Mucosa of gallbladder (tissue), 1 donor: ENCODE measurements at regions not wholly inside any gene's neighbourhood (a gene's known extent, or its start where the extent isn't known, plus 50 kb on each side); places are given as distances from the start of the nearest gene placed in this dataset.

Experiments used
- DNase-seq: peaks from one replicate; pipeline ENCODE4 v3.0.0-alpha.2; 2020; ENCODE audit warnings: low spot score
- donor health status: DM: no; HTN: no; CAD: no.

DNA sequence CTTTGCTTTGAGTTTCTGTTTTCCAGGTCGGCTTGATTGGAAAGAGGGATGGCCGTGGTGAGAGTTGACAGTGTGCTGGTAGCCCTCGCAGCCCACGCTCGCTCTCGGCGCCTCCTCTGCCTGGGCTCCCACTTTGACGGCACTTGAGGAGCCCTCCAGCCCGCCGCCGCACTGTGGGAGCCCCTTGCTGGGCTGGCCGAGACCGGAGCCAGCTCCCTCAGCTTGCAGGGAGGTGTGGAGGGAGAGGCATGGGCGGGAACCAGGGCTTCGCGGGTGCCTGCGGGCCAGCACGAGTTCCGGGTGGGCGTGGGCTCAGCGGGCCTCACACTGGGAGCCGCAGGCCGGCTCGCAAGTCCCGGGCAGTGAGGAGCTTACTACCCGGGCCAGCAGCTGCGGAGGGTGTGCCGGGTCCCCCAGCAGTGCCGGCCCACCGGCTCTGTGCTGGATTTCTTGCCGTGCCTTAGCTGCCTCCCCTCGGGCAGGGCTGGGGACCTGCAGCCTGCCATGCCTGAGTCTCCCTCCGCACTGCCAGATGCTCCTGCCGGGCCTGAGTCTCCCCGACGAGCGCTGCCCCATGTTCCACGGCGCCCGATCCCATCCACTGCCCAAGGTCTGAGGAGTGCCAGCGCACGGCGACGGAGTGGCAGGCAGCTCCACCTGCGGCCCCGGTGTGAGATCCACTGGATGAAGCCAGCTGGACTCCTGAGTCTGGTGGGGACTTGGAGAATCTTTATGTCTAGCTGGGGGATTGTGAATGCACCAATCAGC is 166.4 kb upstream of the FAT1 start:
- DNase-seq: no peak

DNA sequence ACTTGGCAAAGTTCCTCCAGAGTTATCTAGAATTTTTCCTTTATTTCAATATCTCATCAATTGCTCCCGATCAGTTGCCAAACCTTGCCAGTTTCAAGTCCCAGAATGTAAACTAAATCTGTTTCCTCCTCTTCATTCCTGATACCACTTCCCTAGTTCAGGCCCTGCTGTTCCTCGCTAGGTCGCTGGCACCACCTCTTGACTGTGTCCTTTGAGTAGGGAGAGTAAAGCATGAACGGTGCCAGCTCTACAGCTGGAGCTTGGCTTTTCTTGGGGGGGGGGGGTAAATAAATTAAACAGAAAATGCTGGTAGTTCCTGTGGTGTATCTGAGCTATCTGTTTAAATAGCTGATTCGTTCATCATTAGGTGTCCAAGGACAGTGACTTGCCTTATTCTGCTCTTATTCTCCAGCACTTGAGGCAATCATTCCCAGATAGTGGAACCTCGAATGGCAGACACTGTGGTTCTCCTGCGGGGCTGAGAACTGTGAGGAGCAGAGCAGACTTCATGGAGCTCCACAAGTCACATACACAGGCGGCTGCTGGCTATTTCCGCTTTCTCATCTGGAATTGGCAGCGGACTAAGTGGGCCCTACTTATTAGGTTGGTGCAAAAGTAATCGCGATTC is 168.3 kb upstream of the FAT1 start:
- no peak for DNase-seq

DNA sequence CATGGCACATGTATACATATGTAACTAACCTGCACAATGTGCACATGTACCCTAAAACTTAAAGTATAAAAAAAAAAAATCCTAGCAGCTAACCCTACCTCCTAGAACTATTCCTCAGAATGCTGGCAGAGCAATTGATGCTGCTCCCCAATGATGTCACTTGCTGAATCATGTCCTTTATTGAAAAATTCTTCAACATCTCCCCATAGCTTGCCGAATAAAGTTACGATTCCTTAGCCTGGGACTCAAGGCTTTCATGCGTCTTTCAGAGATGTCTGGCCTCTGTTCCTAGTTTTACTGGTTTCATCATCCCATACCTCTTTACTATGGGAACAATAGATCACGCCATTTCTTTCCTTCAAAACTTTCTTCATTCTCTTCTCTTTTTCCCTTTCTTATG is 174.7 kb upstream of the FAT1 start:
- DNase-seq: no peak

DNA sequence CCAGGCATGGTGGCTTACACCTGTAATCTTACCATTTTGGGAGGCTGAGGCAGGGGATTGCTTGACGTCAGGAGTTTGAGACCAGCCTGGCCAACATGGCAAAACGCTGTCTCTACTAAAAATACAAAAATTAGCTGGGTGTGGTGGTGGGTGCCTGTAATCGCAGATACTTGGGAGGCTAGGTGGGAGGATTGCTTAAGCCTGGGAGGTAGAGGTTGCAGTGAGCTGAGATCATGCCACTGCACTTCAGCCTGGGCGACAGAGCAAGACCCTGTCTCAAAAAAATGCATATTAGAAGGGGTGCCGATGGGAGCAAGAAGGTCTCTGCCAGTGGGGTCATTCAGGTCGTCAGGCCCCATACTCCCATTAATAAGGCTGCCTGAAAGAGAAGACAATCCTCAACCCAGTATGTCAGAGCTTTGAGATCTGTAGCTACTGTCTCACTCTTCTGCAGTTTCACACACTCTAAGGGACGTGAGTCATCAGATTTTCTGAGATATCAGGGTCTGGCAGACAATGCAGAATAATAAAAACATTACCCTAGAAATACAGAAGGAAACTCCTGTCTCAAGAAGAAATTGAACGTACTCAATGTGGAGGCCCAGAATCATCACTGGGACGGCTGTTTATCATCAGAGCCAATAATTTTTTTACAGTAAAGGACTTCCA is 176.7 kb upstream of the FAT1 start:
- DNase-seq: no peak

GRCh38 chr4:186900984-186901383 is 177.3 kb upstream of the FAT1 start:
- peak; percentile 78 for DNase-seq

- no peak for DNase-seq
Observed at GRCh38 chr4:186901850-186902249, 178.2 kb upstream of the FAT1 start.

DNA sequence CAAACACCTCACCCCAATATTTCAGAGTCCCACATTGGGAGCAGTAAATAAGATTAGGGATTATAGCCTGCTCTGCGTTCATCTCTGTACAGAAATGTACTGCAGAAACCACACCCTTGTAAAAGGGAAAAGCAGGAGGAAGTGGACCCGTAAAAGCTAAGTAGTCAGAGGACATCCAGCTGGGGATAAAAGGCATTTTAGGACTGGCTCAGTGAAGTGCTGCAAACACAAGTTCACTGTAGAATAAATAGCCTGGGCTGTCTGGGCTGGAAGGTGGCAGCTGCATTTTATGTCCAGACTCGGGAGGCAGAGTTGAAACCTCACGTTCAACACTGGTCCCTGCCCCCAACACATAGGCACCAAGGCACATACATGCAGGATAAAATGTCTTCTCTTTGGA is 178.7 kb upstream of the FAT1 start:
- no peak for DNase-seq

DNA sequence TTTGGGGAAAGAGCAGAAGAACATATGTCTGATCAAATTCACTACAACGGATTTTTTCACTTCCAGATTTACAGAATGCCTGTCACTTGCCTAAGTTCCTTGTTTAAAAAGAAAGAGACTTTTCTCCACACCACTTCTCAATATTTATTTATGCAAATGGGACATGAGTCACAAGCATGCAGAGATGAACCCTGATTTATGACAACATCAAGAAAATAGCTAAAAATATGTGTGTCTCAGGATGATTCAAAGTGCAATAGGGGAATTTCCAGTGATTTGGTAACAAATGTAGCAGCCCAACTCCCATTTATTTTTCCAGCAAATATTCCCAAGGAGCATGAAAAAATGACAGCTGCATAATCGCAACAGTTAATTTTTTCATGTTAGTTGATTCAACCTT is 180.4 kb upstream of the FAT1 start:
- no peak for DNase-seq

DNA sequence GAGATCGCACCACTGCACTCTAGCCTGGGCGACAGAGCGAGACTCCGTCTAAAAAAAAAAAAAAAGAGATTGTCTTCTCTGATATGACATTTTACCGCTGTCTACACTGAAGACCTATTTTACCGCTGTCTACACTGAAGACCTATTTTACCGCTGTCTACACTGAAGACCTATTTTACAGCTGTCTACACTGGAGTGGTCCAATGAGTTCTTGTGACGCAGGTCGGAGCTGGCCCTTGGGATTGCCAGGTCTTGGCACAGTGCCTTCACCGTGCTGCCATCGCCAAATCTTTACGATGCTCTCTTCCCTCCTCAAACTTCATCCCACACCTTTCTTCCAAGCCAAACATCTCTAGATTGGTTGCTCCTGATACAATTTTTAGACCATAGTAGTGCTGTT is 183.1 kb upstream of the FAT1 start:
- DNase-seq: no peak

GRCh38 chr4:186910385-186910784 is 186.7 kb upstream of the FAT1 start:
- no peak for DNase-seq

DNA sequence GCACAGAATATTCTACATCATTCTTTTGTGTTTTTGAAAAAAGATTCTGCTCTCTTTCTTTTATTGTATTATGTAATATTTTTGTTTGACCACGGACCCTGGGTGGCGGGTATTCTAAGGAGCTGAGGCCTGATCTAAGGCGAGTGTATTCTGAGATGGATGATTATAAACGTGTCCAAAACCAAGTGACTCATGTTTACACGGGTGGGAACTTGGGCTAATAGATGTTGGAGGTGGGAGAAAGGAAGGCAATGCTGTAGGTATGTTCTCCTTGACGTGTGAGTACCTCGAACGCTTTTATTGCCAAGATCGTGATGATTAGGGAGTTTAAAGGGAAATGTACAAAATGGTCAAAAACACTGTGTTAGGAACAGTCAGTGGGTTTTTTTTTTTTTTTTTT is 188.9 kb upstream of the FAT1 start:
- no peak for DNase-seq

DNA sequence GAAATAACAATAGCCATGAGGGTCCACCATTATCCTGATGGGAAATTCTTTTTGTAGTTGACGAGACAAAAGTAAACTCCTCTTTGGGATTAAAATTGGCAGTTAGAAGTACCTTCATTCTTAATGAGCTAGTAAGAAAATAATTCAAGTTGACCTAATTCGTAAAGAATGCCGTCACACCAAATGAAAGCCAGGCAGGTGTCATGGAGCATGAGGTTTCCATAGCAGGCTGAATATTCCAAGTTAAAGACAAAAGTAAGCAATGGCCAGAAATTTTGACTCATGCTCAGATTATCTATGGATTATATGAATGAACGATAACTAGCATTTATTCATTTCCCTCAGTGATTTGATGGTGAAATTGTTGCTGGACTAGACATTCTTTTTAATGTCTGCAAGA is 192.2 kb upstream of the FAT1 start:
- no peak for DNase-seq

DNA sequence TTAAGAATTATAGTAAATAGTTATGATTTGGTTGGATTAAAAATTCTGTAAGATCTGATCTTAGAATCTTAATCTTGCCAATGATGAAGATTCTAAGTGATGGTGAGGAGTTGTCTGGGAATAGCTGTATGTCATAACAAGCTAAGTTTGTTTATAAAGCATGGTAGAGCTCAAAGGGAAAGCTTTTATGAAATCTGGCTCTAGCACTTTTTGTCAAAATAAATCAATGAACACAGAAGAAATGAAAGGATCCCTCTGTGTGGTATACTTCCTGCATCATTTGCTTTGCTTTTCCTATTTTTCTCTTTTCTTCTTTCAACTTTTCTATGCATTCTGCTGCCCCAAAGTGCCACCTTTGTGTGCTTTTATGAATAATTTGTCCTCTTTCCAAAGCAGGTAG is 193.5 kb upstream of the FAT1 start:
- DNase-seq: no peak

GRCh38 chr4:186918466-186918865 is 194.8 kb upstream of the FAT1 start:
- DNase-seq: no peak

GRCh38 chr4:186919340-186919739 is 195.7 kb upstream of the FAT1 start:
- no peak for DNase-seq

GRCh38 chr4:186920483-186920882 is 196.8 kb upstream of the FAT1 start:
- no peak for DNase-seq

DNA sequence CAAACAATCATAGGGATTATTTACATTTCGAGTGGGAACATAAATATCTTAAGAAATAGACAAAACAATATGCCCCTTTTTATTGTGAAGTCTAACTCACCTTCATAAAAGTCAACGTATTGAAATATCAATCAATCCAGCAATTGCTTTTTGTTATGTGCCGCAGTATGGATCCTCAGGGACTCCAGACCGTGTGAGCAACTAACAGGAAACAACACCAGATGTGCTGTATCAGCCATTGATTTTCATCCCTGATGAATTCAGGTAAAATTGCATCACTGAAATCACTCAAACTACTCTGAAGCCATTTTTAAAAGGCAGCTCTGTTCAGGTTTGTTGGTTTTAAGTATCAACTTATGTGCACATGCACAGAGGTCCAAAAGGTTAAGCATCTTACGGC is 197.3 kb upstream of the FAT1 start:
- no peak for DNase-seq

DNA sequence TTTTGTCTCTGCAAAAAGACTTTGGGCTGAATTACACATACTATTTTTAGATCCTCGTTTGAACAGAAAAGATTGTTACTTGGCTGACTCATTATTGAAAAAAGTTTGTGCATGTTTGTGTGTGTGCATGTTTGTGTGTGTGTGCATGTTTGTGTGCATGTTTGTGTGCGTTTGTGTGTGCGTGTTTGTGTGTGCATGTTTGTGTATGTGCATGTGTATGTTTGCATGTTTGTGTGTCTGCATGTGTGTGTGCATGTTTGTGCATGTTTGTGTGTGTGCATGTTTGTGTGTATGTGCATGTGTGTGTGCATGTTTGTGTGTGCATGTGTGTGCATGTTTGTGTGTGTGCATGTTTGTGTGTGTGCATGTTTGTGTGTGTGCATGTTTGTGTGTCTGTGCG is 201.1 kb upstream of the FAT1 start:
- no peak for DNase-seq

DNA sequence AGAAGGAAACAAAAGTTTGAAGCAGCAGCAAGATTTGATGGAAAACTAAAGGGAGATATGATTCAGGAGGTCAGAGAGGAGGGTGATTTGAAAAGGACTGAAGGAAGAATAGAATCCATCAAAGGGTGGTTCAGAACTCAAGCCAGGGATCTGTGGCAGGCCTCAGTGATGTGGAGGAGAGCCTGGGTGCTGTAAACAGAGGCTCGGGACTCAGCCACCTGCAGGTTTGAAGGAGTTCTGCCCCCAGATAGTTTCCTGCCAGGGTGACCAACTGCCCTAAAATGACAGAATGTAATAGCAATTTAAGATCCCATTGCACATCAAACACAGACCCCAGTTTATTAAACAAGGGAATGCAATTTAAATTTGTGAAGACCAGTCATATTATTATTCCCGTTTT is 204.0 kb upstream of the FAT1 start:
- no peak for DNase-seq

GRCh38 chr4:186930024-186930423 is 206.4 kb upstream of the FAT1 start:
- DNase-seq: no peak

- DNase-seq: no peak
Observed at GRCh38 chr4:186931519-186931918, 207.9 kb upstream of the FAT1 start.

GRCh38 chr4:186932196-186932595 is 208.5 kb upstream of the FAT1 start:
- DNase-seq: no peak

DNA sequence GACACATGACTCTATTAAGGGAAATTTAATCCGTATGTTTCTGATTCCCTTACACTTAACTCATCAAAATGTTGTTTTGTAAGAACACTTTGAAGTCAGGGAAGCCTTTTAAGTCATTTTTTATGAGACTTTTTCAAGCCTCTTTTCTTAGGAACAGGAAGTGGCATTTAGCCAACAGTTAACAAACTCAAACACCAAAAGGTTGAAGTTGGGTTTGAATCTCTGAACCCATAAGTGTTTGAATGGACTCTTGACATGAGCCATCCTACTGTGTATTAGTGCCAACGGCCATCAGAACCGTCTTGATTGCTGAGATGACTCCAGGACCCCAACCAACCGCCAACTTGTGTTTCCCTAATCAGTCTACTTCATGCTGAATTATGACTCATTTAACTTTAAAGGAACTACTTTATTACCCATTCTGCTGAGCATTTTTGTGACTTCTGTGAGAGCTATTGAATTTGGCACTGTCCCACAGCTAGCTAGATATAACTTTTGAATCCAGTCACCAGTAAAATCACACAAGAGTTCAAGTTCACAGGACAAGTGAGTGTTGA is 209.1 kb upstream of the FAT1 start:
- no peak for DNase-seq
